ENCODE measurements at regions not wholly inside any gene's neighbourhood (a gene's known extent, or its start where the extent isn't known, plus 50 kb on each side); places are given as distances from the start of the nearest gene placed in this dataset.

DNA sequence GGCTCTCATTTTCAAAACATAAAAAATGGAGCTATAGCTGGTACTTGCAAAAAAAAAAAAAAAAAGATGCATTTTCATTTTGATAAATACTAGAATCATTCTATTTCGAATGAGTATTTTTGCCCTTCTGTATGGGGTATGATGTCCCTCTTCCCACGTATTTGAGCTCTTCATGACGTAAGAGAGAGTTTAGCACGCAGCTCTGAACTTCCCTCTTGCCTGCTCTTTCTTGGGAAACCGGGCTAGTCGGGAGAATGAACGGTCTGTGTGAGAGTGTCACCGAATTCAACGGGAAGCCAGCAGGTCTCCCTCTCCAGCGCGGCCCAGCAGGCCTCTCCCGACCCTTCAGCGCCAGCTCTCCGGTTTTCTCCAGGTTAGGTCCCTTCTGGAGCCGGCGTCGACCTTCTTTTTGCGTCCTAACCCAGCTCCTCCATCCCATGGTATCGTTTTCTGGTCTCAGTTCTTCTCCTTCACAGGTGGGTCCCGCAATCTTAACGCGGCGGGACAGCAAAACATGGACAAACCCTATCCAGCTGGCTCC lies 159.2 kb upstream of the PITRM1 start:
- H3F3A ChIP-seq (ENCODE audit: low read depth): no peaks in the 10 kb centered on the region
- H3K9me3 ChIP-seq (ENCODE audit: insufficient read depth, low read depth, low read length): no peaks in the 10 kb centered on the region
- TF ChIP-seq, protein P1, sequence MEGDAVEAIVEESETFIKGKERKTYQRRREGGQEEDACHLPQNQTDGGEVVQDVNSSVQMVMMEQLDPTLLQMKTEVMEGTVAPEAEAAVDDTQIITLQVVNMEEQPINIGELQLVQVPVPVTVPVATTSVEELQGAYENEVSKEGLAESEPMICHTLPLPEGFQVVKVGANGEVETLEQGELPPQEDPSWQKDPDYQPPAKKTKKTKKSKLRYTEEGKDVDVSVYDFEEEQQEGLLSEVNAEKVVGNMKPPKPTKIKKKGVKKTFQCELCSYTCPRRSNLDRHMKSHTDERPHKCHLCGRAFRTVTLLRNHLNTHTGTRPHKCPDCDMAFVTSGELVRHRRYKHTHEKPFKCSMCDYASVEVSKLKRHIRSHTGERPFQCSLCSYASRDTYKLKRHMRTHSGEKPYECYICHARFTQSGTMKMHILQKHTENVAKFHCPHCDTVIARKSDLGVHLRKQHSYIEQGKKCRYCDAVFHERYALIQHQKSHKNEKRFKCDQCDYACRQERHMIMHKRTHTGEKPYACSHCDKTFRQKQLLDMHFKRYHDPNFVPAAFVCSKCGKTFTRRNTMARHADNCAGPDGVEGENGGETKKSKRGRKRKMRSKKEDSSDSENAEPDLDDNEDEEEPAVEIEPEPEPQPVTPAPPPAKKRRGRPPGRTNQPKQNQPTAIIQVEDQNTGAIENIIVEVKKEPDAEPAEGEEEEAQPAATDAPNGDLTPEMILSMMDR (conservative IDR thresholded peaks at IDR 0.05; ENCODE audit: low read length): no peak
- TF ChIP-seq EZH2phosphoT487 (IDR thresholded peaks at IDR 0.05; ENCODE audit: borderline replicate concordance): no peak
- H3K27me3 ChIP-seq (ENCODE audit: insufficient read depth, low read length, poor library complexity, severe bottlenecking): no peaks in the 10 kb centered on the region
- no peaks in the 10 kb centered on the region for H4K20me1 ChIP-seq (ENCODE audit: insufficient read depth, low read length, poor library complexity, severe bottlenecking)
- no peaks in the 10 kb centered on the region for H3K9me2 ChIP-seq (replicated peaks; ENCODE audit: low read depth, low read length)
- no peaks in the 10 kb centered on the region for H3K79me2 ChIP-seq (ENCODE audit: insufficient read depth, low read length)
- H3K4me3 ChIP-seq (ENCODE audit: low read length, poor library complexity, severe bottlenecking): no peak overlapping the region
- H3K4me1 ChIP-seq (ENCODE audit: insufficient read depth, low read length, poor library complexity, severe bottlenecking): no peaks in the 10 kb centered on the region
- H3K4me2 ChIP-seq (ENCODE audit: low read depth, low read length, poor library complexity, severe bottlenecking): no peak overlapping the region
- no peak overlapping the region for H3K9ac ChIP-seq (ENCODE audit: low read depth, low read length, poor library complexity, severe bottlenecking)
- H3K36me3 ChIP-seq (ENCODE audit: insufficient read depth, low read length): no peaks in the 10 kb centered on the region
- no peak overlapping the region for H2AFZ ChIP-seq (ENCODE audit: low read length)

- Histone ChIP-seq H3K9ac (ENCODE audit: low read depth, low read length, poor library complexity, severe bottlenecking) (no peak overlapping the region), H4K20me1 (ENCODE audit: insufficient read depth, low read length, poor library complexity, severe bottlenecking) (no peaks in the 10 kb centered on the region), H3K4me2 (ENCODE audit: low read depth, low read length, poor library complexity, severe bottlenecking) (no peak overlapping the region), H3K79me2 (ENCODE audit: insufficient read depth, low read length) (no peaks in the 10 kb centered on the region), H3K27me3 (ENCODE audit: insufficient read depth, low read length, poor library complexity, severe bottlenecking) (no peaks in the 10 kb centered on the region), H2AFZ (ENCODE audit: low read length) (no peak overlapping the region), H3K4me3 (ENCODE audit: low read length, poor library complexity, severe bottlenecking) (no peak overlapping the region), H3K9me3 (ENCODE audit: insufficient read depth, low read depth, low read length) (no peaks in the 10 kb centered on the region), H3K9me2 (replicated peaks; ENCODE audit: low read depth, low read length) (no peaks in the 10 kb centered on the region), H3K36me3 (ENCODE audit: insufficient read depth, low read length) (no peaks in the 10 kb centered on the region), H3F3A (ENCODE audit: low read depth) (no peaks in the 10 kb centered on the region), H3K4me1 (ENCODE audit: insufficient read depth, low read length, poor library complexity, severe bottlenecking) (no peaks in the 10 kb centered on the region)
- TF ChIP-seq EZH2phosphoT487 (IDR thresholded peaks at IDR 0.05; ENCODE audit: borderline replicate concordance): no peak
- TF ChIP-seq, protein P1 (conservative IDR thresholded peaks at IDR 0.05; ENCODE audit: low read length): no peak
Observed at GRCh38 chr10:3331187-3331586, 158.6 kb upstream of the PITRM1 start.

DNA sequence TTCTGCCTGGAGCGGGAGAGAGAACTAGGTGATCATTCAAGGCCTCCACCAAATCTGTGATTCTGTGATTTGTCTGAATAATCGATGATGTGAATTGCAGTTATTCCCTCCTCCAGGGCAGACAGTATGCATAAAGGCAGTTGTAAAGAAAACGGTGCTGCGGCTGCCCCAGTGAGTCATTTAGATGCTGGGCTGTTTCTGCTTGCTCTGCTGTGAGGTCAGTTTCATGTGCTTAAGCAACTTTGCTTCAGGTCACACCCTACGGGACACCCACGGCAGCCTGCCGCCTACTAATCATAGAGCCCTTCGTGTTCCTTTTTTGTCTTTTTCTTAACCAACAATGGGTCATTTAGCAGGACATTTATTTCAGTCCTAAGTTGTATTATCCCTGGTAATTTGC lies 158.1 kb upstream of the PITRM1 start:
- H3K4me1 ChIP-seq (ENCODE audit: insufficient read depth, low read length, poor library complexity, severe bottlenecking): no peaks in the 10 kb centered on the region
- no peaks in the 10 kb centered on the region for H3F3A ChIP-seq (ENCODE audit: low read depth)
- H3K9me2 ChIP-seq (replicated peaks; ENCODE audit: low read depth, low read length): no peaks in the 10 kb centered on the region
- no peaks in the 10 kb centered on the region for H3K27me3 ChIP-seq (ENCODE audit: insufficient read depth, low read length, poor library complexity, severe bottlenecking)
- no peaks in the 10 kb centered on the region for H3K9me3 ChIP-seq (ENCODE audit: insufficient read depth, low read depth, low read length)
- H4K20me1 ChIP-seq (ENCODE audit: insufficient read depth, low read length, poor library complexity, severe bottlenecking): no peaks in the 10 kb centered on the region
- H2AFZ ChIP-seq (ENCODE audit: low read length): no peak overlapping the region
- H3K79me2 ChIP-seq (ENCODE audit: insufficient read depth, low read length): no peaks in the 10 kb centered on the region
- TF ChIP-seq, protein P1 (conservative IDR thresholded peaks at IDR 0.05; ENCODE audit: low read length): no peak
- no peak for TF ChIP-seq EZH2phosphoT487 (IDR thresholded peaks at IDR 0.05; ENCODE audit: borderline replicate concordance)
- no peak overlapping the region for H3K4me2 ChIP-seq (ENCODE audit: low read depth, low read length, poor library complexity, severe bottlenecking)
- no peaks in the 10 kb centered on the region for H3K36me3 ChIP-seq (ENCODE audit: insufficient read depth, low read length)
- H3K9ac ChIP-seq (ENCODE audit: low read depth, low read length, poor library complexity, severe bottlenecking): no peak overlapping the region
- no peak overlapping the region for H3K4me3 ChIP-seq (ENCODE audit: low read length, poor library complexity, severe bottlenecking)
